SU-DHL-6 (cell line): ENCODE measurements at regions not wholly inside any gene's neighbourhood (a gene's known extent, or its start where the extent isn't known, plus 50 kb on each side); places are given as distances from the start of the nearest gene placed in this dataset.

Source experiments
- CTCF ChIP-seq: fragments of 200-600 bp; sonication (generic); IDR thresholded peaks from one replicate; pipeline ENCODE4 v1.5.1; 2017; ENCODE audit warnings: antibody characterized with exemption, mild to moderate bottlenecking, low read length, moderate library complexity; ENCODE audit not compliant: insufficient read depth, poor library complexity, severe bottlenecking
- EZH2phosphoT487 ChIP-seq: fragments of 200-600 bp; sonication (generic), shearing (Covaris generic); conservative IDR thresholded peaks from 2 replicates; pipeline ENCODE4 v1.6.1; 2018; ENCODE audit warnings: mild to moderate bottlenecking, antibody characterized with exemption, low read length, moderate library complexity, mixed read lengths

GRCh38 chr13:104065328-104065727 is 999.1 kb upstream of the SLC10A2 start:
- no peak for TF ChIP-seq CTCF
- no peak for TF ChIP-seq EZH2phosphoT487
